ENCODE measurements at regions not wholly inside any gene's neighbourhood (a gene's known extent, or its start where the extent isn't known, plus 50 kb on each side); places are given as distances from the start of the nearest gene placed in this dataset.
"Not testable (repeated sequence)": the region's sequence is repeated elsewhere in the genome, so short reads cannot be mapped to it uniquely, and the experiment has no call there.

- DNase-seq: not testable (repeated sequence)
These were observed 141.1 kb downstream of the SLCO4C1 start for GRCh38 chr5:102154791-102155605.

GRCh38 chr5:102154291-102154690, 141.8 kb downstream of the SLCO4C1 start:
- DNase-seq: no peak

- peak; percentile 11 for DNase-seq
These were observed 142.9 kb downstream of the SLCO4C1 start for GRCh38 chr5:102153003-102153759.

DNA sequence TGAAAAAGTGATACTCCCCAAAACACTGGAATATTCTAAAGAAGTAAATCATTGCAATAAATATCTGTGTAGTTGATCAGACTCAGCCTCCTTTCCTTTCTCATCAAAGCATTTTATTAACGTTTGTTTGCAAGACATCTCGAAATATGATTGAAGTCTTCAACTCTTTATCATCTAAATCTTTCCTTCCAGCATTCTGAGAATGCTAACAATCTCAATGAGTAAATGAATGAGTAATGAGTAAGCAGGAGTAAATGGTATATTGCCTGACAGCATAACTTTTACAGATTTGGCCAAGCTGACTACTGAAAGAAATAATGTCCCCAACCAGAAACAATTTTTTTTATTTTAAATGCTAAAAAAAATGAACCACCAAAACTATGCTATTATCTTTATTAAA, 157.1 kb downstream of the SLCO4C1 start:
- DNase-seq: no peak

DNA sequence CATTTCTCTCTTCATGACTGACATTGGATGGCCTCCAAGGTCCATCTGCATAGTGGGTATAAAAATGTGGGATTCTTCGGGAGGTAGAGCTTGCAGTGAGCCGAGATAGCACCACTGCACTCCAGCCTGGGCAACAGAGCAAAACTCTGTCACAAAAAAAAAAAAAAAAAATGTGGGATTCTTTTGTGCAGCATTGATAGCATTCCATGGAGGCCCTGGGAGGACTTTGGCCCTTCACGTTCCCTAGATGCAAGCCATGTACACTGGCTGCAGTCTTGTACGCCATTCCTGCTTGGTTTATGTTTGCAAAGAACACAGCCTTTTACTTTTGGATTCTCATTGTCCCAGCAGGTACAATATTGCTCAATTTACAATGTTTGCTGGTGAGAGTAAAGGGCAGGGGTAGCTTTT, 157.8 kb downstream of the SLCO4C1 start:
- no peak for DNase-seq

- no peak for DNase-seq
These were observed 165.2 kb downstream of the SLCO4C1 start for GRCh38 chr5:102130890-102131289.

DNA sequence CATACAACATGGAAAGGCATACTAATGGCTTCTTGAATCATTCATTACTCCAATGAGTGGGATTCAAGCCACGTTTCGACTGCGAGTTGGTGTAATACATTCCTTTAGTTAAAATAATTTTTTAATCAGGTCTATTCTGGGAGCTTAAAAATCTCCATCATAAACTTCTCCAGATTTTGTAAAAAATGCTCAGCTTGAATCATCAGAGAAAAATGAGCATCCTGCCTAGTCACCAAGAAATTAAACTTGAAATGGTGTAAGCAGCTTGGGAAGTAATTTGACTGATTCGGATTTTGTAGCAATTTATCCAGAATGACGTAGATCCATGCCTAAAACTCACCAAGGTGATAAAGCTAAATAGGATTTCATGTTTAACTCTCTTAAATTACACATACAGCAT, 165.7 kb downstream of the SLCO4C1 start:
- DNase-seq: no peak

DNA sequence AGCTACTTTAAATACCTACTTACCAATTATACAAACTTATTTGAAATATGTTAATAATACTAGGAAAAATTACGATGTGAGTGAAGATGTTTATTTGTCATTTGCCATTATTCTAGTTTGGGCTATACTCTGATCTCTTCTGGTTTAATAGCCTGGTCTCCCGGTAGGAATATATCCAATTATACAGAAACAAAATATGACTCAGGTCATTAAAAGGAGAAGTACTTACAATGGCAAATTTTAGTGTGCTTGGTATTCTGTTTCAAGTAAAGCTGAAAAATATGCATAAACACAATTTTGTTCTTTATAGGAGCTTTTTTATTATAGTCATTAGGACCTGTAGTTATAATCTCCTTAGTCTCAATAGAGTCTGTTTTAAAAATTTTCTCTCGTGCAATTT, 176.8 kb downstream of the SLCO4C1 start:
- peak; percentile 48 for DNase-seq

- DNase-seq: no peak
These were observed 180.3 kb downstream of the SLCO4C1 start for GRCh38 chr5:102115736-102116135.

DNA sequence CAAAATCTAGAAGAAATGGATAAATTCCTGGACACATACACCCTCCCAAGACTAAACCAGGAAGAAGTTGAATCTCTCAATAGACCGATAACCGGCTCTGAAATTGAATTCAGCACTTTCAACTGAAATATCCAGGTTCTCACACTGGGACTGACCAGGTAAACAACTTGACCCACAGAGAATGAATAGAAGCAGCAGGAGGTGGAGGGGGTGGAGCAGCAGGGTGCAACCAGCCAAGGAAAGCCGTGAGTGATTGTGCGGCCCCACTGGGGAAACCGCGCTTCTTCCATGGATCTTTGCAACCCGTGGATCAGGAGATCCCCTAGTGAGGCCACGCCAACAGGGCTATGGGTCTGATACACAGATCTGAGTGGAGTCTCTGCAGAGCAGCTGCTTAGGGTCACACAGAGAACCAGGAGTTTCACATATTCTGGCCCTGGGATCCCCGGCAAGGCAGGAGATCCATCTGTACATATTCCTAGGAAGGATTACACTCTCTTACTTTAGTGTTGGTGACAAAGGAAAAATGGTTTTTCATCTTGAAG, 181.5 kb downstream of the SLCO4C1 start:
- no peak for DNase-seq

- DNase-seq: no peak
These were observed 188.2 kb downstream of the SLCO4C1 start for GRCh38 chr5:102107865-102108264.

- no peak for DNase-seq
These were observed 189.5 kb downstream of the SLCO4C1 start for GRCh38 chr5:102106599-102106998.

DNA sequence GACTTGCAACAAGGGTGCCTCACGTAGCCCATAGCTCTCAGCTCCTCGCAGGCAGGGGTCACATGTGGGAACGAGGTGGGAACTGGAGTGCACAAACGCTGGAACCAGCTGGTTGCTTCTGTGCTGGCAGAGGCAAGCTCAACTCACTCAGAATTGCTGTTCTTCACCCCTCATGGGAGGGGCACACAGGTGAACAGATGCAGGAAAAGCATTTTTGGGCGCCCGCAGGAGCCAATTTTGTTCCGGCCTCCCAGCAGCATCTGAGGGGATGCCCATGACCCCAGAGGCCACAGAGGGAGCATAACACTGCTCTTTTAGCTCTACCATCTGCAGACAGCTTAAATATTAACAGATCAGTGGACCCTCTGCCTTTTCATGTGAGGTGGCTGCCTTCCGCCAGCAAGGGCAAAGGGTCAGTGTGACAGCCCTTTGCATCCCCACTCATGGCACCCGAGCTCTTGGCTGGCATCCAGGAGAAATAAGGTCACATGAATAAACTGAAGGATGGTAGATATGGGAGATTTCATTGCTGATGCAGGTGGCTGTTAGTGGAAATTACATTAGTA, 196.2 kb downstream of the SLCO4C1 start:
- no peak for DNase-seq

DNA sequence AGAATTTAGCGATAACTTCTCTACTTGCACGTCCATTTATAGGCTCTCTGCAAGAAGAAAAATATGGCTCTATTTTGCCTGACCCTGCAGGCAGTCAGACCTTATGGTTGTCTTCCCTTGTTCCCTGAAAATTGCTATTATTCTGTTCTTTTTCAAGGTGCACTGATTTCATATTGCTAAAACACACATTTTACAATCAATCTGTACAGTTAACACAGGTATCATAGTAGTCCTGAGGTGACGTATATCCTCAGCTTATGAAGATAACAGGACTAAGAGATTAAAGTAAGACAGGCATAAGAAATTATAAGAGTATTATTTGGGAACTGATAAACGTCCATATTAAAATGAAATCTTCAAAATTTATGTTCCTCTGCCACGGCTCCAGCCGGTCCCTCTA, 197.0 kb downstream of the SLCO4C1 start:
- not testable (repeated sequence) for DNase-seq

DNA sequence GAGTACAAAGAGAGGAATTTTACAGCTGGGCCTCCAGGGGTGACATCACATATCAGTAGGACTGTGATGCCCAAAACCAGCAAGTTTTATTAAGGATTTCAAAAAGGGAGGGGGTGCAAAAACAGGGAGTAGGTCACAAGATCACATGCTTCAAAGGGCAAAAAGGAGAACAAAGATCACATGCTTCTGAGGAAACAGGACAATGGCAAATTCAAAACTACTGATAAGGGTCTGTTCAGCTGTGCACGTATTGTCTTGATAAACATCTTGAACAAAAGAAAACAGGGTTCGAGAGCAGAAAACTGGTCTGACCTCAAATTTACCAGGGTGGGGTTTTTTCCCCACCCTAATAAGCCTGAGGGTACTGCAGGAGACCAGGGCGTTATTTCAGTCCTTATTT, 197.5 kb downstream of the SLCO4C1 start:
- not testable (repeated sequence) for DNase-seq

DNA sequence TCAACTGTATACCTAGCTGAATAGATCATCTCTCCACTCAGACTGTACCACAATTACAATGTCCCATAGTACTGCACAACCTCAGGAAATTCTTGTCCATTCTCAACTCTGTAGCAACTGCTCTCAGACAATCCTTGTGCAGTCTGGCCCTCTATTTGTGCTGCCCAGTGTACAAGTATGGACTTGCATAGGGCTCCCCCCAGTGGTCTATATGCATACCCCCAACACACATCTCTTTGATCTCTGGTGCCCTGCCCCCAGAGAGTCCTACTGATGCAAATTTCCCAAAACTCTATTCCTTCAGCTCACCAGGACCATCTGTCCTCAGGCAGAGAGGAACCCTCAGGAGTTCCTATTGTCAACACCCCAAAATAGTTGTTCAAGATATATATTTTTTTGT, 205.3 kb downstream of the SLCO4C1 start:
- DNase-seq: peak; percentile 22

GRCh38 chr5:102089883-102090282, 206.2 kb downstream of the SLCO4C1 start:
- no peak for DNase-seq

DNA sequence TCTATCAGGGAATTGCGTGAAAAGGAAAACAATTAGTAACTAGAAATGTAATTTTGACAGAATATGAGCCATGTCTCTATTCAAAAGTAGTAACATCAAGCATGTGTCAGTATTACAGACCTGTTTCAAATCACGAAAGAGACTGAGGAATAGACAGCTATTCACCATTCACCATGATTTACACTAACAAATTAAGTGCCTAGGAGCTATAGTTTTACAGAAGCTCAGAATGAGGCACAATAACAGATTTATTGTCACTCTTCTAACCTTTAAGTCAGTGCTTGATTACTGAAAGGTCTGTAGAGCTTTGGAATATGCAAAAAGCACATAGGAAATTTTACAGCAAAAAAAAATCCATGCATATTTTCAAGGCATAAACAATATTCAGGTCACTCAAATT, 208.2 kb downstream of the SLCO4C1 start:
- no peak for DNase-seq

GRCh38 chr5:102080288-102080687, 215.8 kb downstream of the SLCO4C1 start:
- no peak for DNase-seq

DNA sequence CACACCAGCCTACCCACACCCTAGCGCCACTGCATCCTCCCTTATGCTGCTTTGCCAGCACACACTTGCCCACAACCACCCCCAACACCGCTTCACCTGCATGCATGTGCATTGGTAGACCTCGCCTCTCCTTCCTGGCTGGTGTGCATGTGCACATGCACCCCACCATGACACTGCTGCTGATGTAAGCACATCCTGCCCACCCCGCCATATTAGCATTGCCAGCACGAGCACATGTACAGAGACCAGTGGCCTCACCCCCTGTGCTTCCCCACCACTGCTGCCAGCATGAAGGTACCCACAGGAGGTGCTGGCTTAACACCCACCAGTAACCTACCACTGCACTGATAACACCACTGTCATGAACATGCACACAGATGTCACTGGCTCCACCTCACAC, 218.2 kb downstream of the SLCO4C1 start:
- no peak for DNase-seq

DNA sequence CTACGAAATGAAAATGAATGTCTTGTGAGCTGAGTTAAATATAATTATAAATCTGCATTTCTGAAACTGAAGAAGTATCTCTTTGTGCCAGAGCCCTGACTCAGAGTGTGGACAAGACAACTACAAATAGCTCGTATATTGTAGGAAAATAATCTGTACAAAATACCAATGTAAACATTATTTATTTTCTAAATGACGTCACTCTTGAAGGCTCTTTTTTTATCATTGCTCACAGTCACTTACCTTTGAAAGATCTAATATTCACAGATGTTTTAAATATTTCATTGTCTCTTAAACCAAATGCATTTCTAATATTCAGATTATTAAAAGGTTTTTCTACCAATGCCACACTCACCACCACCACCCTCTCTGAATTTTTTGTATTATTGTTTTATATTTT, 226.1 kb downstream of the SLCO4C1 start:
- DNase-seq: no peak

DNA sequence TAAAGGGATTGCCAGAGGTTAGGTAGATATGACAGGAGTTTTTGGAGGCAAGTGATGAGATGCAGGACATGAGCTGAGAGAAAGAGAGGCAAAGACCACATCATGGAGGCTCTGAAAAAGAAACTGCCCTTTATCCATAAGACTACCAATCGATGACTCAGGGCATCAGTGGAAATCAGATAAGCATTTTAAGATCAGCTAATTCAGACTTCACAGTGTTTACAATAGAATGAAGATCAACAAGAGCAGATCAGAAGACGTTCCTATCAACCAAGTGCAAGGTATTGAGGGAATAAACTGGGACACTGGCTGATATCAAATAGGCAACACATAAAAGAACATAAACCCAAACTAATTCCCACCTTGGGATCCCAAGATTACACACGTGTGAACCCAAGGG, 227.2 kb downstream of the SLCO4C1 start:
- no peak for DNase-seq

GRCh38 chr5:102049517-102049916, 246.6 kb downstream of the SLCO4C1 start:
- peak; percentile 43 for DNase-seq

GRCh38 chr5:102048940-102049339, 247.1 kb downstream of the SLCO4C1 start:
- DNase-seq: no peak
